GM21360 (cell line): ENCODE measurements at regions not wholly inside any gene's neighbourhood (a gene's known extent, or its start where the extent isn't known, plus 50 kb on each side); places are given as distances from the start of the nearest gene placed in this dataset.
"Not testable (repeated sequence)": the region's sequence is repeated elsewhere in the genome, so short reads cannot be mapped to it uniquely, and the experiment has no call there.

Experiments
- ATAC-seq: cut with Tn5 transposase; IDR thresholded peaks from one replicate; pipeline ENCODE4 v1.9.1; 2021; ENCODE audit warnings: mild to moderate bottlenecking, moderate library complexity; ENCODE audit not compliant: unreplicated experiment

DNA sequence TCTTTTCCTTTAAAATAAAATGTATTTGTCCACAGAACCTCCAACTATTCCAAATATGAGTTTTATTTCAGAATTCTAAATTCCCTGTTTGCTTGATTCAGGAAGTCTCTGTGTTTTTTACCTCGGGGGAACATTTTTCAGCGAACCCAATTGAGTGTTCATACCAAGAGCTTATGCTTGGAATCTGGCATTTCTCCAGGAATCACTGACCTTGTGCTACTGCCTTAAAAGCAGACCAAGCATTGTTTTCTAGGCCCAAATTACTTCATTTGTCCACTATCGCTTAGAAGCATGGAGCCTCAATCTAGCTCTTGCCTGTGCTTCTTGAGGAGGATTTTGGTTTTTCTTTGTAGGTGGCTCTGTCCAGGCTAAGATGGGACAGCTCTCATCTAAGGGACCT, 59.4 kb downstream of the EBLN1 start:
- ATAC-seq = no peak

DNA sequence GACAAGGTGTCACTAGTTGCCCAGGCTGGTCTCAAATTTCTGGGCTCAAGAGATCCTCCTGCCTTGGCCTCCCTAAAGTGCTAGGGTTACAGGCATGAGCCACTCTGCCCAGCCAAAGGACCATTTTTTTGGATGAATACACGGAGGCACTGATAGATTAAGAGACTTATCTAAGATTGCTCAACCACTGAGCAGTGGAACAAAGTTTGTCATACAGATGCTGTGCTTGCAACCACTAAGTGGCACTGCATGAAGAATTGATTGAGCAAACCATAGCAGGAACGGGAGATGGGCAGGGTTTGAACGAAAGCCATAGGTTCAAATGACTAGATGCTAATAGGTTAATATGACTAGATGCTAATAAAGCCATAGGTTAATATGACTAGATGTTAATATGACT, 61.1 kb downstream of the EBLN1 start:
- ATAC-seq = no peak

DNA sequence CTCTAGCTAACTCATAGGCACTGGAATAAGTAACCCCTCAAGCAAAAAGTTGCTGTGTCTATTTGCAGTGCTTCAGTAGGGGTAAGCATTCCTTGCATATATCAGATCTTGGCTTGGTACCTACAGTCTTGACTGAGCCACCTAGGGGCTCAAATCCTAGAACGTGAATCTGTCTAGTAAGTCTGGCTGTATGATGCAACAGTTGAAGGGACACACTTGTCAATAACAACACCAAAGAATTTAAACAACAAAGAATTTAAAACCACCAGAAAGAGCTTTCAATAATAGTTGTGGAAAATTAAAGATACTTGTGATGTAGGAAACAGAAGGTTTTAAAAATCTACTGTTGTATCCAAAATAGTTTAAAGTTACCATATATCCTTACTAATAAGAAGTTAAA, 65.4 kb downstream of the EBLN1 start:
- no peak for ATAC-seq

DNA sequence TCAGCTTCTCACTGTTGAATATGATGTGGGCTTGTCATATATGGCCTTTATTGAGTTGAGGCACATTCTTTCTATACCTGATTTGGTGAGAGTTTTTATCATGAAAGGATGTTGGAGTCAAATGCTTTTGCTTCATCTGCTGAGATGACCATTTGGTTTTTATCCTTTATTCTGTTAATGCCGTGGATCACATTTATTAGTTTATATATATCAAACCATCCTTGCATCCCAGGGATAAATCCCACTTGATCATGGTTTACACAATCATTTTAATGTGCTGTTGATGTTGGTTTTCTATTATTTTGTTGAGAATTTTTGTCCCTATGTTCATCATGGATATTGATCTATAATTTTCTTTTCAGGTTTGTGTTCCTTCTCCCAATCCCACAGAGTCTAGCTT, 67.0 kb downstream of the EBLN1 start:
- no peak for ATAC-seq

DNA sequence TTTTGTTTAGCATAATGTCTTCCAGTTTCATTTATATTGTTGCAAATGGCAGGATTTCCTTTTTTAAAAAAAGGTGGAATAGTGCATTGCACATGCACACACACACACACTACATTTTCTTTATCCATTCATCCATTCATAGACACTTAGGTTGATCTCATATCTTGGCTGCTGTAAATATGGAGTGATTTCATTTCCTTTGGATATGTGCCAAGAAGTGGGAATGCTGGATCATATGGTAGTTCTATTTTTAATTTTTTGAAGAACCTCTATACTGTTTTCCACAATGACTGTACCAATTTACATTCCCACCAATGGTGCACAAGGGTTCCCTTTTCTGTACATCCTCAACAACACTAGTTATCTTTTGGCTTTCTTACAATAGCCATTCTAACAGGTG, 68.9 kb downstream of the EBLN1 start:
- ATAC-seq = no peak

DNA sequence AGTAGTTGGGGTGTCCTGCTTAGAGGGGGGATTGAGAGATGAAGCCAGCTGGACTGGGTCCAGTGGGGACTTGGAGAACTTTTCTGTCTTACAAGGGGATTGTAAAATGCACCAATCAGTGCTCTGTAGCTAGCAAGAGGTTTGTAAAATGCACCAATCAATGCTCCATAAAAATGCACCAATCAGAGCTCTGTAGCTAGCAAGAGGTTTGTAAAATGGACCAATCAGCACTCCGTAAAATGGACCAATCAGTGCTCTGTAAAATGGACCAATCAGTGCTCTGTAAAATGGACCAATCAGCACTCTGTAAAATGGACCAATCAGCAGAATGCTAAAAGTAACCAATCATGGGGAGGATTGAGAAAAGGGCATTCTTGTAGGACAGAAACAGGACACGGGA, 71.9 kb downstream of the EBLN1 start:
- ATAC-seq = not testable (repeated sequence)

DNA sequence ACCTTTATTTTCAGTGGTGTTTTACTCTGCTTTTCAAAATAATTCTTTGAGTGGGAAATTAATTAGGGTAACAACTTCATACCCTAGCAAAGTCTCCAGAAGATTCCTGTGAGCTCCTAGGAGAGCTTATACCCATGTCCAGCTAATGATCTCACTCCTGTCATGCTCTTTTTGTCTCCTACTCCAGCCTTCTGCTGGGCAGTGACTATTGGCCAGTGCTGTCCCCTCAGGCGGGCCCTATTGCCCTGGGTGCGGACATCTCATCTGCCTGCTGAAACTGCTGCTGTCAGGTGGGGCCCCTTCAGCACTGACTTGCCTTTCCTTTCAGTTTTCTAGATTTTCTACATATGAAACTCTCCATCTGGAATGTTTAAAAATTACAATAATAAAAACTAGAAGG, 80.3 kb downstream of the EBLN1 start:
- no peak for ATAC-seq

DNA sequence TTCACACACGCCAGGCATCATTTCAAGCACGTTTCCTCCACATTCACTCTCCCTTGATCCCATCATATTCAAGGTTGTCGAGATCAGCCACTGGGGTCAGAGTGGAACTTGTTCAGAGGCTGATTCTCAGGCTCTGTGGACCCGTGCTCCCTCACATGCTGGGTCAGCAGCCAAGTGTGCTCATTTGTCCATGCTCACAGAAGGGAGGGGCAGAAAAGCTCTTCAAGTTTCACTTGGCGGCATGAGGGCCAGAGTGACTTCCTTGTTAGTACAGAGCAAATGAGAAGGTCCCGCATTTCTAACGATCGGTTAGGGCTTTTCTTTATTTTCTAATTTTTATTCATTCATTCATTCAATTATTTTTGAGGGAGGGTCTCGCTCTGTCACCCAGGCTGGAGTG, 82.2 kb downstream of the EBLN1 start:
- no peak for ATAC-seq

DNA sequence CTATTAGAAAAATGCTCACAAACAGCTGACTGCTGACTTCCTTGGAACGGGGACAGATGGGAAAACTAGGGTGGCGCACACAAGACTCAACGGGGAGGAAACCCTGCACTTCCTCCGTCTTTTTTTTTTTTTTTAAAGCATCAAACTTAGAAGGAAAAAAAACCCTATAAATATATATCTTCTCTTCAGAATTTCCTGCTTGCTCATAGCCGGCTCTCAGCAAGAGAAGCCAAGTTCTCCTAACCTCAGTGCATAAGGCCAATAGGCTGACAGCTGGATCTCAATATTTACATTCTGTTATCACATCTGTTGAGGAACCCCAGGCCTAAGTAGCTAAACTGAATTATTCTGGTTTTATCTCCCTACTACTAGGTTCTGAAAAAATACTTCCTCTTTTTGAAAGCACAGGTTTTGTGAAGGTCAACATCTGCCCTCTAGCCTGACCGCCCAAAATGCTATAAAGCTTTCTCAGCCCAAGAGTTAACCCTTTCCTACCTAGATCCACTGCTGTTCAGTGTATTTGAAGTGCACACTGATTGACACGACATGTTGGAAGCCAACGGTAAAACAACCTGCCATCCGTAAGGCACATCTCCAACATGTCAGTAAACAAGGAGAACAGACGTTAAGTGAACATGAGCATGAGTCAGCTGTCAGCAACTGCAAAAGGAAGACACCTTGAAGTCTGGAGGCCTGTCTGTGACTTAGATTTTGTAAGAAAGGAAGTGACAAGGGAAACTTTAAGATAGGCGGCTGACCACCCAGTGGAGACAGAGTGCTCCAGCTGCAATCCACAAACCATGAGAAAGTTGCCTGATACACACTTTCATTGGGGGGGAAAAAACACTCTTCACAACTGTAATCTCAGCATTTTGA, 83.8 kb downstream of the EBLN1 start:
- ATAC-seq = peak; percentile 64

DNA sequence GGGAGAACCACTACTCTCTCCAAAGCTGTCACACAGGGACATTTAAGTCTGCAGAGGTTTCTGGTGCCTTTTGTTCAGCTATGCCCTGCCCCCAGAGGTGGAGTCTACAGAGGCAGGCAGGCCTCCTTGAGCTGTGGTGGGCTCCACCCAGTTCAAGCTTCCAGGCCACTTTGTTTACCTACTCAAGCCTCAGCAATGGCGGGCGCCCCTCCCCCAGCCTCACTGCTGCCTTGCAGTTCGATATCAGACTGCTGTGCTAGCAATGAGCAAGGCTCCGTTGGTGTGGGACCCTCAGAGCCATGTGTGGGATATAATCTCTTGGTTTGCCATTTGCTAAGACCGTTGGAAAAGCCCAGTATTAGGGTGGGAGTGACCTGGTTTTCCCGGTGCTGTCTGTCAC, 87.0 kb downstream of the EBLN1 start:
- ATAC-seq = not testable (repeated sequence)

DNA sequence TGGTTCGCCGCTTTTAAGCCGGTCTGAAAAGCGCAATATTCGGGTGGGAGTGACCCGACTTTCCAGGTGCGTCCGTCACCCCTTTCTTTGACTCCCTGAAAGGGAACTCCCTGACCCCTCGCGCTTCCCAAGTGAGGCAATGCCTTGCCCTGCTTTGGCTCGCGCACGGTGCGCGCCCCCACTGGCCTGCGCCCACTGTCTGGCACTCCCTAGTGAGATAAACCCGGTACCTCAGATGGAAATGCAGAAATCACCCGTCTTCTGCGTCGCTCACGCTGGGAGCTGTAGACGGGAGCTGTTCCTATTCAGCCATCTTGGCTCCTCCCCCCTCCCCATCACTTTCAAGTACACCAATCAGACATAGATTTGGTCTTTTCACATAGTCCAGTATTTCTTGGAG, 88.2 kb downstream of the EBLN1 start:
- not testable (repeated sequence) for ATAC-seq

DNA sequence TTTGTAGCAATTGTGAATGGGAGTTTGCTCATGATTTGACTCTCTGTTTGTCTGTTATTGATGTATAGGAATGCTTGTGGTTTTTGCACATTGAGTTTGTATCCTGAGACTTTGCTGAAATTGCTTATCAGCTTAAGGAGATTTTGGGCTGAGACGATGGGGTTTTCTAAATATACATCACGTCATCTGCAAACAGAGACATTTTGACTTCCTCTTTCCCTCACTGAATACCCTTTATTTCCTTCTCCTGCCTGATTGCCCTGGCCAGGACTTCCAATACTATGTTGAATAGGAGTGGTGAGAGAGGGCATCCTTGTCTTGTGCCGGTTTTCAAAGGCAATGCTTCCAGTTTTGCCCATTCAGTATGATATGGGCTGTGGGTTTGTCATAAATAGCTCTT, 96.6 kb downstream of the EBLN1 start:
- not testable (repeated sequence) for ATAC-seq

DNA sequence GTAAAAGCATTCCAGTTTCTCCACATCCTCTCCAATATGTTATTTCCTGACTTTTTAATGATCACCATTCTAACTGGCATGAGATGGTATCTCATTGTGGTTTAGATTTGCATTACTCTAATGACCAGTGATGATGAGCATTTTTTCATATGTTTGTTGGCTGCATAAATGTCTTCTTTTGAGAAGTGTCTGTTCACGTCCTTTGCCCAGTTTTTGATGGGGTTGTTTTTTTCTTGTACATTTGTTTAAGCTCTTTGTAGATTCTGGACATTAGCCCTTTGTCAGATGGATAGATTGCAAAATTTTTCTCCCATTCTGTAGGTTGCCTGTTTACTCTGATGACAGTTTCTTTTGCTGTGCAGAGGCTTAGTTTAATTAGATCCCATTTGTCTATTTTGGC, 97.7 kb downstream of the EBLN1 start:
- ATAC-seq = not testable (repeated sequence)

DNA sequence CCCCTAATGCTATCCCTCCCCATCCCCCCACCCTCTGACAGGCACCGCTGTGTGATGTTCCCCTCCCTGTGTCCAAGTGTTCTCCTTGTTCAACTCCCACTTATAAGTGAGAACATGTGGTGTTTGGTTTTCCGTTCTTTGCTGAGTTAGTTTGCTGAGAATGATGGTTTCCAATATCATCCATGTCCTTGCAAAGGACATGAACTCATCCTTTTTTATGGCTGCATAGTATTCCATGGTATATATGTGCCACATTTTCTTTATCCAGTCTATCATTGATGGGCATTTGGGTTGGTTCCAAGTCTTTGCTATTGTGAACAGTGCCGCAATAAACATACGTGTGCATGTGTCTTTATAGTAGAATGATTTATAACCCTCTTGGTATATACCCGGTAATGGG, 98.2 kb downstream of the EBLN1 start:
- not testable (repeated sequence) for ATAC-seq

DNA sequence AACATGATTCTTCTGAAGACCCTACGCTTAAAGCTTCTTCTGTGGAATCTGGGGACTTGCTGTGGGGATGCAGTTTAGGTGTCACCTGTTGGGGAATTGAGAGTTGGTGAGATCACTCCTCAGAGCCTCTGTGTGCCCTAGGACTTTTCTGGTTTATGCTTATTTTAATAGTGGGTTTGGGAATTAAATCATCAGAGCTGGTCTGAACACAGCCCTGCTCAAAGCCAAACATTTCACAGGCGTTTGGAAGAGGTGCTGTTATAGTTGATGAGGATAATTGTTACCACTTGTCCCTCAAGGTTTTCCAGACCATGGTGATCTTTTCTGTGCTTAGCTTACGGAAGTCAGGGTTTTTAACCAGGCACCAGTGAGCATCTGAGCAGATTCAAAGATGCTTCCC, 106.1 kb downstream of the EBLN1 start:
- no peak for ATAC-seq

DNA sequence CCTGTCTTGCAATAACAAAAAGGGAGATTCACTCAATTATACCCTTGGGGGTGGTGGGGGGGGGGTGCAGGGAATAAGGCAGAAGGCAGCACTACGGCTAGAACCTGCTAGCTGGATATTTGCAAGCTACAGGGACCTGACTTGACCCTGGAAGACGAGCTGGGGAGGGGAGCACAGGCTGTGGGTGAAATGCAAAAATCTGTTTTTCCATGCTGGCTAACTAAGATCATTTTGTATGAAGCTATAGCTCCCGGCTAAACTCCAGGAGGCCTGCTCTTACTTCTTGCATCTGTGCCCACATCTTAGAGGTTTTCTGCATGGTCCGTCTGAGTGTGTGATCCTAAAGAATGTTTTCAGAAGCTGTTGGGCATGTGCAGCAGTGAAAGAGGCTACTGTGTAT, 106.6 kb downstream of the EBLN1 start:
- no peak for ATAC-seq

DNA sequence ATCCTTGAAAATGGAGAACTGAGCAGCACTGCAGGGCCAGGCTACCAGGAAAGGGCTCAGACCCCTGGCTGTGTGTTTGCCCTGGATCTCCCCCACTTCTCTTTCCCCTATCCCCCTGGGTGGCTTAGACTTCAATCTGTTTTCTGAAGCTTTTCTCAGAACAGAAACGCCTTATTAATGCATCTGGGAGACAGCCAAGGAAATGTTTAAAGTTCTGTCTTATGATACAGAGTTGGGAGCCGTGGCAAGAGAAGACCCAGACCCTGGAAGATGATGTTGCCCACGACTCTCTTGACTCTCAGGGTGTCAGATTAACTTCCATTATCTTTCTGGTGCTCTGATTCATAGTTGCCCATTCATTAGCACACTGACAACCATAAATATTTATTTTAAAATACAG, 107.1 kb downstream of the EBLN1 start:
- ATAC-seq = no peak

DNA sequence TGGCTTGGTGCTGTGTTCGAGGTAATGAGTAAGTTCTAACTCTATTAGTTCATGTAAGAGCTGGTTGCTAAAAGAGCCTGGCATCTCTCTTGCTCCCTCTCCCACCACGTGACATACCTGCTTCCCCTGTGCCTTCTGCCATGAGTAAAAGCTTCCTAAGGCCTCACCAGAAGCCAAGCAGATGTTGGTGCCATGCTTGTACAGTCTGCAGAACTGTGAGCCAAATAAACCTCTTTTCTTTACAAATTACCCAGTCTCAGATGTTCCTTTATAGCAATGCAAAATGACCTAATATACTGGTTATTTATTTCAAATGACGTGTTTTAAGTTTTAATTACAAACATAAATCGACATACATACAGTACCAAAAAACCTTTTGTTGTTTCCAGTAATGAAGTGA, 101.7 kb upstream of the DNAJC1 start:
- ATAC-seq = no peak

DNA sequence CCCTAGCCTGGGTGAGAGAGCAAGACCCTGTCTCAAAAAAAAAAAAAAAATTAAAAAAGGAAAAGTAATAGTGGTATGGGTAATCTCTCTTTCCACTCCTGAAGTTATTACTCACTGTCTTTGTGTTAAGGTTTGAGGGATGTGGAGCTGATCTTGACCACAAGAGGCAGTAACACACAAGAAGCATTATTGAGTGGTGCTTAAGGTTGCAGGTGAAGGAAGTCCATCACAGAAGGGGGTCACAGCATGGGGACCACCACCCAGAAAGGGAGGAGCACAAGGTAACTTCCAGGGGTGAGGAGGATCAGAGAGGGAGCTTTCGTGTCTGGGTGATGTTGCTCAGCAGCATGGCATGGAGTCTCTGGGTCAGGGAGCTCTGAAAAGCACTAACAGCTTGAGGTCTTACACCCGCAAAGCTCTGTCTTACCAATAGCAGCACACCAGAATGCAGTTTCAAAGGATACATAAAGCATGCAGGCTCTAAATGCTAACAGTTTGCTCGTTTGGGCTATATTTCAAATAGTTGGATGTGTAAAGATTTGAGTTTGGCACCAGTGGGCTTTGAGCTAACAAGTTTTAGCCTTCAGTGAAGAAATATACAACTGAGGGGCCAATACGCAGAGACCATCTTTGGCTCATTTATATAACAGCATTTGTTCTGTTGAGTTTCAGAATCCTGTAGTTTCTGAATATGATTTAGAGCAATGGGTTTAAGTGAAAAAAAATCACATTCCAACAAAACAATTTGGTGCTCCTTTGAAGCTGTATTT, 100.4 kb upstream of the DNAJC1 start:
- ATAC-seq = no peak

DNA sequence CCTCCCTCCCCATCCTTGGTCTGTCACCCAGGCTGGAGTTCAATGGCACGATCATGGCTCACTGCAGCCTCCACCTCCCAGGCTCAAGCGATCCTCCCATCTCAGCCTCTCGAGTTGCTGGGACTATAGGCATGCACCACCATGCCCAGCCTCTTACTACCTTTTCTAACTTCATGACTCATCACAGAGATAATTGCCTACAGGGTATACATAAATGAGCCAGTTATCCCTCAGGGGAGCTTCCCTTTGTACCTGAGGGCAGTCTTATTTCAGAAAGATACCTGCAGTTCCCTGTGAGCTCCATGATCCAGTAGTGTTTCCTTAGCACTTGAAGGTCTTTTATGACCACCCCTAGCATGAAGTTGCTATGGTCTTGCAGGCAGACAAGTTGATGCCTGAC, 94.2 kb upstream of the DNAJC1 start:
- ATAC-seq = no peak

DNA sequence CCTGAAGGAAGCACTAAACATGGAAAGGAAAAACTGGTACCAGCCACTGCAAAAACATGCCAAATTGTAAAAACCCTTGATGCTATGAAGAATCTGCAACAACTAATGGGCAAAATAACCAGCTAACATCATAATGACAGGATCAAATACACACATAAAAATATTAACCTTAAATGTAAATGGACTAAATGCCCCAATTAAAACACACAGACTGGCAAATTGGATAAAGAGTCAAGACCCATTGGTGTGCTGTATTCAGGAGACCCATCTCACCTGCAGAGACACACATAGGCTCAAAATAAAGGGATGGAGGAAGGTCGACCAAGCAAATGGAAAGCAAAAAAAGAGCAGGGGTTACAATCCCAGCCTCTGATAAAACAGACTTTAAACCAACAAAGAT, 87.7 kb upstream of the DNAJC1 start:
- ATAC-seq = not testable (repeated sequence)

DNA sequence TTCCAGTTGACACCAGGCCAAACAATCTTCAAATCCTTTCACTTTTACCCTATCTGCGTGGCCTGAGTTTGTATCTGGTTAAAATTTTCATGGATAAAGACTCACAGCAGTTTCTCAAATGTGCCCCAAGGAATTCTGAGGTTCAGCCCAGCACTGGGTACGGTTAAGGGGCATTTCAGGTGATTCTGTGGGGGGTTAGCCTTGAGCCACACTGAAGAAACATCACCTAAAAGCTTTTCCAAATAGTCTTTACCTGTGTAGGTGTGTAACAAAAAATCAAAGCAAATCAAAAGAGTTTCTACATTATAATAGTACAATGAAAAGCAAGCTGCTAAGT, 83.8 kb upstream of the DNAJC1 start:
- ATAC-seq = no peak
